SK-N-SH treated with all-trans-retinoic acid at 6 μM for 48 hours (cell line): ENCODE measurements at regions not wholly inside any gene's neighbourhood (a gene's known extent, or its start where the extent isn't known, plus 50 kb on each side); places are given as distances from the start of the nearest gene placed in this dataset.

ENCODE experiments used
- ATAC-seq: fragments of 200-7000 bp; cut with Tn5 transposase; 3 replicates; pipeline ENCODE4 v1.9.1; 2020; ENCODE audit warnings: mild to moderate bottlenecking, moderate library complexity
- ARNTL ChIP-seq: fragments of 450-650 bp; formaldehyde crosslinking; IDR thresholded peaks from 2 replicates; pipeline ENCODE4 v1.5.0; 2020; ENCODE audit warnings: low read depth, mild to moderate bottlenecking, moderate library complexity, borderline replicate concordance
- BACH2 ChIP-seq: fragments of 250-450 bp; sonication (Bioruptor Pico); IDR thresholded peaks from 2 replicates; pipeline ENCODE4 v1.9.0; 2021; ENCODE audit warnings: mild to moderate bottlenecking, borderline replicate concordance
- CREB5 ChIP-seq: fragments of 250-450 bp; sonication (Bioruptor Pico); IDR thresholded peaks from 2 replicates; pipeline ENCODE4 v1.5.1; 2020; ENCODE audit warnings: low read depth, mild to moderate bottlenecking, moderate library complexity
- CSDC2 ChIP-seq: fragments of 250-450 bp; sonication (Bioruptor Pico); IDR thresholded peaks from 2 replicates; pipeline ENCODE4 v1.5.0; 2020; ENCODE audit warnings: mild to moderate bottlenecking, moderate library complexity
- CSRNP3 ChIP-seq: fragments of 250-450 bp; sonication (Bioruptor Pico); IDR thresholded peaks from 2 replicates; pipeline ENCODE4 v1.5.1; 2021; ENCODE audit warnings: mild to moderate bottlenecking, moderate library complexity
- ESRRG ChIP-seq: fragments of 250-450 bp; sonication (Bioruptor Pico); IDR thresholded peaks from 2 replicates; pipeline ENCODE4 v1.6.1; 2021; ENCODE audit warnings: mild to moderate bottlenecking
- GLIS3 ChIP-seq: fragments of 250-450 bp; sonication (Bioruptor Pico); IDR thresholded peaks from 2 replicates; pipeline ENCODE4 v1.5.0; 2020; ENCODE audit warnings: mild to moderate bottlenecking, moderate library complexity
- ISL1 ChIP-seq: fragments of 250-450 bp; sonication (Bioruptor Pico); IDR thresholded peaks from 2 replicates; pipeline ENCODE4 v2.1.2; 2022; ENCODE audit warnings: mild to moderate bottlenecking, moderate library complexity
- OSR1 ChIP-seq: fragments of 250-450 bp; sonication (Bioruptor Pico); IDR thresholded peaks from 2 replicates; pipeline ENCODE4 v1.8.0; 2022; ENCODE audit warnings: moderate library complexity, mild to moderate bottlenecking, inconsistent platforms
- POU6F1 ChIP-seq: fragments of 250-450 bp; sonication (Bioruptor Pico); IDR thresholded peaks from 2 replicates; pipeline ENCODE4 v1.8.0; 2021; ENCODE audit warnings: low read depth, mild to moderate bottlenecking, moderate library complexity, borderline replicate concordance
- PPARA ChIP-seq: fragments of 250-450 bp; sonication (Bioruptor Pico); IDR thresholded peaks from 2 replicates; pipeline ENCODE4 v1.5.0; 2020; ENCODE audit warnings: mild to moderate bottlenecking, borderline replicate concordance
- RARB ChIP-seq: fragments of 250-450 bp; sonication (Bioruptor Pico); IDR thresholded peaks from 2 replicates; pipeline ENCODE4 v1.8.0; 2021; ENCODE audit warnings: mild to moderate bottlenecking, moderate library complexity
- TCF4 ChIP-seq: fragments of 250-450 bp; sonication (Bioruptor Pico); IDR thresholded peaks from 2 replicates; pipeline ENCODE4 v1.8.0; 2021; ENCODE audit warnings: mild to moderate bottlenecking, moderate library complexity, borderline replicate concordance
- TOX ChIP-seq: fragments of 250-450 bp; sonication (Bioruptor Pico); IDR thresholded peaks from 2 replicates; pipeline ENCODE4 v1.8.0; 2021; ENCODE audit warnings: mild to moderate bottlenecking, moderate library complexity, borderline replicate concordance
- ZC3H10 ChIP-seq: fragments of 250-450 bp; sonication (Bioruptor Pico); IDR thresholded peaks from 2 replicates; pipeline ENCODE4 v1.5.1; 2021; ENCODE audit warnings: mild to moderate bottlenecking, moderate library complexity
- ZFP3 ChIP-seq: fragments of 250-450 bp; sonication (Bioruptor Pico); IDR thresholded peaks from 2 replicates; pipeline ENCODE4 v1.5.0; 2020; ENCODE audit warnings: mild to moderate bottlenecking, moderate library complexity
- ZNF565 ChIP-seq: fragments of 450-650 bp; formaldehyde crosslinking; conservative IDR thresholded peaks from 2 replicates; pipeline ENCODE4 v1.5.0; 2020; ENCODE audit warnings: low read depth, mild to moderate bottlenecking, moderate library complexity
- ZNF70 ChIP-seq: fragments of 450-650 bp; formaldehyde crosslinking; IDR thresholded peaks from 2 replicates; pipeline ENCODE4 v1.5.0; 2020; ENCODE audit warnings: mild to moderate bottlenecking, moderate library complexity
- ZNF8 ChIP-seq: fragments of 450-650 bp; formaldehyde crosslinking; IDR thresholded peaks from 2 replicates; pipeline ENCODE4 v1.5.0; 2020; ENCODE audit warnings: mild to moderate bottlenecking, moderate library complexity
- TF ChIP-seq, protein P1 (sequence below): fragments of 250-450 bp; sonication (Bioruptor Pico); IDR thresholded peaks from 2 replicates; pipeline ENCODE4 v1.5.0; 2020; ENCODE audit warnings: mild to moderate bottlenecking, moderate library complexity
- TF ChIP-seq, protein P2 (sequence below): fragments of 250-450 bp; sonication (Bioruptor Pico); IDR thresholded peaks from 2 replicates; pipeline ENCODE4 v1.8.0; 2020; ENCODE audit warnings: mild to moderate bottlenecking, moderate library complexity, borderline replicate concordance

DNA sequence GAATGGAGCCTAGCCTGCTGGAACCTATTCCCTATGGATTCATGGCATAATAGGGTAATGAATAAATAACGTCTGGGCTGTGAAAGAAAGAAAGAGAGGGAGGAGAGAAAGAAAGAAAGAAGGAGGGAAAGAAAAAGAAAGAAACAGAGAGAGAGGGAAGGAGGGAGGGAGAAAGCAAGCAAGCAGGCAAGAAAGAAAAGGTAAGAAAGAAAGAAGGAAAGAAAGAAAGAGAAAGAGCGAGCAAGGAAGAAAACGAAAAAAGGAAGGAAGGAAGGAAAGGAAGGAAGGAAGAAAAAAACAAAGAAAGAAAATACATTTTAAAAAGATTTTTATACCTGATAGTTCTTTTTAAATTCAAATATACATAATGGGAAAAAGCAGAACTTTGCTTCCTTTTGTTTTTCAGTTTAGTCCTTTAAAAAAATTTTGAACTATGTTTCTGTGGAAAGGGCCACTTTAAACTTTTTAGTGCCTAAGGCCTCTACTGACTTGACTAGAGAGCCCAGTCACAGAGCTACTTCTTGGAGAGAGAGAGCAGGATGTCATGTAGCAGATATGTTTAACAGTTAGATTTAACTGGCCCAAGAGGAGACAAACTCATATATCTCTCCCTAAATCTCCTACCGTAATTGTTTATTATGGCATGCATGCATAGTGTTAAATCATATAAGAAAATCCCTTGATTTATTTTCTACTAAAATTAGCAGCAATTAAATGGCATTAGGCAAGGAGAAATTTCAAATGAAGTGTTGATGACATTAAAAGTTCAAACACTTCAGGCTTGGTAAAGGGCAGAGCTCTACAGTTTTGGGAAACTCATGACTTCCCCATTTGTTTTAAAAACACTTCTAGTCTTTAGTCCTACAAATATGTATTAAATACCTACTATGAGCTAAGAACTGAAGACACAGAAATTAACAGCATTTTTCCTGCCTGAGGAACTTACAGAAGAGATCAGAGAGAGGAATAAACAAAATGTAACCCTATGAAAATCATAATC, 305.5 kb downstream of the BCAT1 start:
- ATAC-seq: no peak
- TF ChIP-seq ISL1 (CRISPR knock-in tag): no peak
- no peak for TF ChIP-seq ZC3H10
- TF ChIP-seq ESRRG (CRISPR knock-in tag): no peak
- no peak for TF ChIP-seq RARB (CRISPR knock-in tag)
- TF ChIP-seq, protein P1, sequence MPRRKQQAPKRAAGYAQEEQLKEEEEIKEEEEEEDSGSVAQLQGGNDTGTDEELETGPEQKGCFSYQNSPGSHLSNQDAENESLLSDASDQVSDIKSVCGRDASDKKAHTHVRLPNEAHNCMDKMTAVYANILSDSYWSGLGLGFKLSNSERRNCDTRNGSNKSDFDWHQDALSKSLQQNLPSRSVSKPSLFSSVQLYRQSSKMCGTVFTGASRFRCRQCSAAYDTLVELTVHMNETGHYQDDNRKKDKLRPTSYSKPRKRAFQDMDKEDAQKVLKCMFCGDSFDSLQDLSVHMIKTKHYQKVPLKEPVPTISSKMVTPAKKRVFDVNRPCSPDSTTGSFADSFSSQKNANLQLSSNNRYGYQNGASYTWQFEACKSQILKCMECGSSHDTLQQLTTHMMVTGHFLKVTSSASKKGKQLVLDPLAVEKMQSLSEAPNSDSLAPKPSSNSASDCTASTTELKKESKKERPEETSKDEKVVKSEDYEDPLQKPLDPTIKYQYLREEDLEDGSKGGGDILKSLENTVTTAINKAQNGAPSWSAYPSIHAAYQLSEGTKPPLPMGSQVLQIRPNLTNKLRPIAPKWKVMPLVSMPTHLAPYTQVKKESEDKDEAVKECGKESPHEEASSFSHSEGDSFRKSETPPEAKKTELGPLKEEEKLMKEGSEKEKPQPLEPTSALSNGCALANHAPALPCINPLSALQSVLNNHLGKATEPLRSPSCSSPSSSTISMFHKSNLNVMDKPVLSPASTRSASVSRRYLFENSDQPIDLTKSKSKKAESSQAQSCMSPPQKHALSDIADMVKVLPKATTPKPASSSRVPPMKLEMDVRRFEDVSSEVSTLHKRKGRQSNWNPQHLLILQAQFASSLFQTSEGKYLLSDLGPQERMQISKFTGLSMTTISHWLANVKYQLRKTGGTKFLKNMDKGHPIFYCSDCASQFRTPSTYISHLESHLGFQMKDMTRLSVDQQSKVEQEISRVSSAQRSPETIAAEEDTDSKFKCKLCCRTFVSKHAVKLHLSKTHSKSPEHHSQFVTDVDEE (CRISPR knock-in tag): no peak
- no peak for TF ChIP-seq ZNF565 (CRISPR knock-in tag)
- no peak for TF ChIP-seq CREB5 (CRISPR knock-in tag)
- TF ChIP-seq ARNTL (CRISPR knock-in tag): no peak

DNA sequence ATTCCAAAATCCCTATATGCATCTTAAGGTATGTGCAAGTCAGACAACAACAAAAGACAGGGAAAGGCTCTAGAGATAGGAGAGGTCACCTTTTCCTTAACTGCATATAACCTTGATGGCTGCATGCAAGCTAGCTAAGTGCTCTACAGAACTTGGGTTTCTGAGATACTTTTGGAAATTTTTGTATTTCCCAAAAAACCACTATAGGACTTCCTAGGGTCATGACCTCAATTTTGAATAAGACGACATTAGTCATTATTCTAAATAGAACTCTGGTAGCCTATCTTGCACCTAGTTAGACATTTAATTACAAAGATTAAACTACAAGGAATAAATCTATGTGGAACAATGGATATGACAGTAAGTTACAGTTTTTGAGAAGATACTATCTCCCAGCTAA, 309.3 kb downstream of the BCAT1 start:
- TF ChIP-seq GLIS3 (CRISPR knock-in tag): no peak
- TF ChIP-seq POU6F1 (CRISPR knock-in tag): no peak
- no peak for ATAC-seq

GRCh38 chr12:24632466-24632865, 316.4 kb downstream of the BCAT1 start:
- TF ChIP-seq RARB (CRISPR knock-in tag): no peak
- no peak for TF ChIP-seq ZNF70 (CRISPR knock-in tag)
- TF ChIP-seq TOX (CRISPR knock-in tag): no peak
- TF ChIP-seq CSDC2: no peak
- no peak for TF ChIP-seq ZNF8
- TF ChIP-seq OSR1 (CRISPR knock-in tag): no peak
- TF ChIP-seq, protein P1 (CRISPR knock-in tag): no peak
- TF ChIP-seq GLIS3 (CRISPR knock-in tag): no peak
- TF ChIP-seq, protein P2, sequence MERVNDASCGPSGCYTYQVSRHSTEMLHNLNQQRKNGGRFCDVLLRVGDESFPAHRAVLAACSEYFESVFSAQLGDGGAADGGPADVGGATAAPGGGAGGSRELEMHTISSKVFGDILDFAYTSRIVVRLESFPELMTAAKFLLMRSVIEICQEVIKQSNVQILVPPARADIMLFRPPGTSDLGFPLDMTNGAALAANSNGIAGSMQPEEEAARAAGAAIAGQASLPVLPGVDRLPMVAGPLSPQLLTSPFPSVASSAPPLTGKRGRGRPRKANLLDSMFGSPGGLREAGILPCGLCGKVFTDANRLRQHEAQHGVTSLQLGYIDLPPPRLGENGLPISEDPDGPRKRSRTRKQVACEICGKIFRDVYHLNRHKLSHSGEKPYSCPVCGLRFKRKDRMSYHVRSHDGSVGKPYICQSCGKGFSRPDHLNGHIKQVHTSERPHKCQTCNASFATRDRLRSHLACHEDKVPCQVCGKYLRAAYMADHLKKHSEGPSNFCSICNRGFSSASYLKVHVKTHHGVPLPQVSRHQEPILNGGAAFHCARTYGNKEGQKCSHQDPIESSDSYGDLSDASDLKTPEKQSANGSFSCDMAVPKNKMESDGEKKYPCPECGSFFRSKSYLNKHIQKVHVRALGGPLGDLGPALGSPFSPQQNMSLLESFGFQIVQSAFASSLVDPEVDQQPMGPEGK: no peak
- no peak for TF ChIP-seq ISL1 (CRISPR knock-in tag)
- TF ChIP-seq TCF4 (CRISPR knock-in tag): no peak
- TF ChIP-seq PPARA (CRISPR knock-in tag): no peak
- TF ChIP-seq BACH2 (CRISPR knock-in tag): no peak
- no peak for TF ChIP-seq ESRRG (CRISPR knock-in tag)
- TF ChIP-seq CSRNP3 (CRISPR knock-in tag): no peak
- TF ChIP-seq ZNF565 (CRISPR knock-in tag): no peak
- TF ChIP-seq ARNTL (CRISPR knock-in tag): no peak
- TF ChIP-seq POU6F1 (CRISPR knock-in tag): no peak
- TF ChIP-seq ZFP3 (CRISPR knock-in tag): no peak
- ATAC-seq: no peak
